ENCODE measurements at regions not wholly inside any gene's neighbourhood (a gene's known extent, or its start where the extent isn't known, plus 50 kb on each side); places are given as distances from the start of the nearest gene placed in this dataset.

DNA sequence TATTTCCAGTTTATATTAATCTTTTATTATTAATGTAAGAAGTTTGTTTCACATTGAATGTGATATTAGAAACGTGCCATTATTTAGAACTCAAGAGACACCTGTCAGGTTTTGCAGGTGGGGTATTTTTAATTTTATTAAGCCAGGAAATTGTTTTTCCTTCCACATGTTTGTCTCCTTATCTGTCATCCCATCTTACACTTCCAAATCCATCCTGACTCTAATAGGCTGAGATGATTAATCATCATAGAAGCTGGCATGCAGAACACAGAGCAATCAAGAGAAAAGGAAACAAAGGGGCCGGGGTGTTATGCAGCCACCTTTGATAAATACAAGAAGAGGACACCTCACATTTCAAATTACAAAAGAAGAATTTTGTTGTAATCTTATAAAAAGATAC, 506.5 kb downstream of the ISL1 start:
- no peak for ATAC-seq (ENCODE audit: low FRiP score)
- Histone ChIP-seq H3K4me3 (ENCODE audit: low read length in 2 of 2) (no peak overlapping the region), H3K9me3 (ENCODE audit: control insufficient read depth, low read length) (no peaks in the 10 kb centered on the region), H3K4me1 (ENCODE audit: control insufficient read depth in 1 of 2, insufficient read depth in 2 of 2, low read length in 2 of 2) (no peaks in the 10 kb centered on the region), H3K36me3 (ENCODE audit: control insufficient read depth in 1 of 2, insufficient read depth in 2 of 2, low read length in 1 of 2) (no peaks in the 10 kb centered on the region), H3K27me3 (ENCODE audit: control insufficient read depth in 1 of 2, insufficient read depth in 2 of 2, low read length in 1 of 2) (no peaks in the 10 kb centered on the region), H3K27ac (ENCODE audit: low read depth in 1 of 2, low read length in 2 of 2) (no peak overlapping the region)
- WGBS, 2 donors: 56 to 63% methylated on average over 2 of the region's 2 CpGs
- intact Hi-C loops (cut with DNase I): no loop called here
- no peak for DNase-seq

- DNase-seq (no peak), ATAC-seq (ENCODE audit: low FRiP score) (no peak)
- H3K4me1 ChIP-seq (ENCODE audit: control insufficient read depth in 1 of 2, insufficient read depth in 2 of 2, low read length in 2 of 2): no peaks in the 10 kb centered on the region
- WGBS, 2 donors: 22 to 34% methylated on average over 5 of the region's 5 CpGs
- no peak overlapping the region for H3K4me3 ChIP-seq (ENCODE audit: low read length in 2 of 2)
- H3K27me3 ChIP-seq (ENCODE audit: control insufficient read depth in 1 of 2, insufficient read depth in 2 of 2, low read length in 1 of 2): no peaks in the 10 kb centered on the region
- H3K27ac ChIP-seq (ENCODE audit: low read depth in 1 of 2, low read length in 2 of 2): no peak overlapping the region
- intact Hi-C loops (cut with DNase I): no loop called here
- no peaks in the 10 kb centered on the region for H3K36me3 ChIP-seq (ENCODE audit: control insufficient read depth in 1 of 2, insufficient read depth in 2 of 2, low read length in 1 of 2)
- H3K9me3 ChIP-seq (ENCODE audit: control insufficient read depth, low read length): no peaks in the 10 kb centered on the region
These were observed 507.3 kb downstream of the ISL1 start for GRCh38 chr5:51890435-51891116.

GRCh38 chr5:51892680-51893079, 509.4 kb downstream of the ISL1 start:
- Histone ChIP-seq H3K36me3 (ENCODE audit: control insufficient read depth in 1 of 2, insufficient read depth in 2 of 2, low read length in 1 of 2) (no peaks in the 10 kb centered on the region), H3K4me3 (ENCODE audit: low read length in 2 of 2) (no peak overlapping the region), H3K27ac (ENCODE audit: low read depth in 1 of 2, low read length in 2 of 2) (no peak overlapping the region), H3K9me3 (ENCODE audit: control insufficient read depth, low read length) (no peaks in the 10 kb centered on the region), H3K4me1 (ENCODE audit: control insufficient read depth in 1 of 2, insufficient read depth in 2 of 2, low read length in 2 of 2) (no peaks in the 10 kb centered on the region), H3K27me3 (ENCODE audit: control insufficient read depth in 1 of 2, insufficient read depth in 2 of 2, low read length in 1 of 2) (no peaks in the 10 kb centered on the region)
- DNase-seq (no peak), ATAC-seq (ENCODE audit: low FRiP score) (no peak)
- WGBS, 2 donors: 83 to 86% methylated on average over 1 of the region's 1 CpG
- intact Hi-C loops (cut with DNase I): no loop called here

DNA sequence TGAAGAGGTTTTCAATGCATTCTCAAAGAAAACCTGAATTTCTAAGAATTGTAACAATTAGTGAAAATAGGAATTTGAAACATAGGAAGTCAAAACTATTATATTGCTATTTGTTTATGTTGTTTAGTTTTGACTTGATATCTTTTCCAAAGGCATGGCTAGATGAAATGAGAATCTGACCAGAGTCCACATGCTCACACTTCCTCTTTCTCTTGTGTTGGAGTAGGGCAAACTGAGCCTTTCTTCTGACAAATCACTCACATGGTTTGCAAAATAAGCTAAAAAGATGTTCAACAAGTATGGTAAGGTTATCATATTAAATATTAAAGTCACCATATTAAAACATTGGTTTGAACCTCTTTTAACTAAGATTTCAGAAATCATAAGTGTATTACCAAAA, 512.6 kb downstream of the ISL1 start:
- intact Hi-C loops (cut with DNase I): no loop called here
- H3K27me3 ChIP-seq (ENCODE audit: control insufficient read depth in 1 of 2, insufficient read depth in 2 of 2, low read length in 1 of 2): no peaks in the 10 kb centered on the region
- H3K27ac ChIP-seq (ENCODE audit: low read depth in 1 of 2, low read length in 2 of 2): no peak overlapping the region
- no peak for ATAC-seq (ENCODE audit: low FRiP score)
- H3K36me3 ChIP-seq (ENCODE audit: control insufficient read depth in 1 of 2, insufficient read depth in 2 of 2, low read length in 1 of 2): no peaks in the 10 kb centered on the region
- no peak for DNase-seq
- H3K4me1 ChIP-seq (ENCODE audit: control insufficient read depth in 1 of 2, insufficient read depth in 2 of 2, low read length in 2 of 2): no peaks in the 10 kb centered on the region
- H3K9me3 ChIP-seq (ENCODE audit: control insufficient read depth, low read length): no peaks in the 10 kb centered on the region
- no peak overlapping the region for H3K4me3 ChIP-seq (ENCODE audit: low read length in 2 of 2)

DNA sequence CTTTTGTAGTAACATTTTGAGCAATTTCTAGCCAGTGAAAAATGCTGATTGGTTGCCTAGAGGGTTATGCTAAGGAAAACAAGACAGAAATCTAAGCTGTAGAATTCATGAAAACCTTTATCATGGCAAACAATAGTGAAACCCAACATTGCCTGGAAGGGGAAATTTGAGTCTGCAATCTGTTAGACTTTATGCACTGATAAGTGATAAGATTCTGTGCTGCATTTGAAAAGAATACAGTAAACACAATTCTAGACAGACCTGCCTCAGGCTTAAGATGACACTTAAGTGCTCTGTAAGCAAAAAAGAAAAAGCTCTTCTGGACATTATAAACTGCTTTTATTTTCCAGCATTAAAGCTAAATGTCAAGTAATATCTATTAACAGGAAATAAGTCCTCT, 519.3 kb downstream of the ISL1 start:
- ATAC-seq (ENCODE audit: low FRiP score) (no peak), DNase-seq (no peak)
- Histone ChIP-seq H3K27ac (ENCODE audit: low read depth in 1 of 2, low read length in 2 of 2) (no peak overlapping the region), H3K4me3 (ENCODE audit: low read length in 2 of 2) (no peak overlapping the region), H3K9me3 (ENCODE audit: control insufficient read depth, low read length) (no peaks in the 10 kb centered on the region), H3K27me3 (ENCODE audit: control insufficient read depth in 1 of 2, insufficient read depth in 2 of 2, low read length in 1 of 2) (no peaks in the 10 kb centered on the region), H3K4me1 (ENCODE audit: control insufficient read depth in 1 of 2, insufficient read depth in 2 of 2, low read length in 2 of 2) (no peaks in the 10 kb centered on the region), H3K36me3 (ENCODE audit: control insufficient read depth in 1 of 2, insufficient read depth in 2 of 2, low read length in 1 of 2) (no peaks in the 10 kb centered on the region)
- intact Hi-C loops (cut with DNase I): no loop called here

DNA sequence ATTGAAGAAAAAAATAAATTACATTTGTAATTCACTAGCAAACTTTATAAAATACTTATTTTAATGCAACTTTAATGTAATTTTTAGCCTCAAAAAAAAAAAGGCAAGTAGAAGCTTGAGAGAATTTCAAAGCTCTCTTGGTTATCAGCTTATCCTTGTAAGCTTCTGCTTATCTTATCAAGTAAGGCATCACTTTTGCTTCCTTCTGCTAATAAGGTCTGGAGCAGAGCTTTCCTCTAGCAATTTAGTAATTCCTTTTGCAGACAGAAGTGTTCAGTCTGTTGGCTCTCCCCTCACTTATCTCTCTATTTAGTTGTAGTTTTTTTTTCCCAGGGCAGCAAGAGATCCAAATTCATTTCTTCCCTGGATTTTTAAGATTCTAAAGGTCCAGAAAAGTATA, 525.0 kb downstream of the ISL1 start:
- no peak for DNase-seq
- ATAC-seq (ENCODE audit: low FRiP score): no peak
- no peak overlapping the region for H3K27ac ChIP-seq (ENCODE audit: low read depth in 1 of 2, low read length in 2 of 2)
- H3K27me3 ChIP-seq (ENCODE audit: control insufficient read depth in 1 of 2, insufficient read depth in 2 of 2, low read length in 1 of 2): no peaks in the 10 kb centered on the region
- H3K4me1 ChIP-seq (ENCODE audit: control insufficient read depth in 1 of 2, insufficient read depth in 2 of 2, low read length in 2 of 2): no peaks in the 10 kb centered on the region
- no peak overlapping the region for H3K4me3 ChIP-seq (ENCODE audit: low read length in 2 of 2)
- H3K9me3 ChIP-seq (ENCODE audit: control insufficient read depth, low read length): no peaks in the 10 kb centered on the region
- intact Hi-C loops (cut with DNase I): no loop called here
- H3K36me3 ChIP-seq (ENCODE audit: control insufficient read depth in 1 of 2, insufficient read depth in 2 of 2, low read length in 1 of 2): no peaks in the 10 kb centered on the region

- no peak for ATAC-seq (ENCODE audit: low FRiP score)
- no peaks in the 10 kb centered on the region for H3K4me1 ChIP-seq (ENCODE audit: control insufficient read depth in 1 of 2, insufficient read depth in 2 of 2, low read length in 2 of 2)
- no peaks in the 10 kb centered on the region for H3K36me3 ChIP-seq (ENCODE audit: control insufficient read depth in 1 of 2, insufficient read depth in 2 of 2, low read length in 1 of 2)
- H3K9me3 ChIP-seq (ENCODE audit: control insufficient read depth, low read length): peaks cover 2% of the 10 kb centered on the region
- DNase-seq: no peak
- no peaks in the 10 kb centered on the region for H3K27me3 ChIP-seq (ENCODE audit: control insufficient read depth in 1 of 2, insufficient read depth in 2 of 2, low read length in 1 of 2)
- intact Hi-C loops (cut with DNase I): no loop called here
- no peak overlapping the region for H3K27ac ChIP-seq (ENCODE audit: low read depth in 1 of 2, low read length in 2 of 2)
- WGBS, 2 donors: 59 to 69% methylated on average over 3 of the region's 3 CpGs
- no peak overlapping the region for H3K4me3 ChIP-seq (ENCODE audit: low read length in 2 of 2)
These were observed 561.4 kb downstream of the ISL1 start for GRCh38 chr5:51944500-51945125.

GRCh38 chr5:51958473-51958872, 575.2 kb downstream of the ISL1 start:
- DNase-seq: no peak

GRCh38 chr5:51960617-51961121, 577.4 kb downstream of the ISL1 start:
- ATAC-seq (ENCODE audit: low FRiP score) (no peak), DNase-seq (no peak)
- 68 to 77% methylated on average over 2 of the region's 2 CpGs for WGBS, 2 donors
- H3K4me3 ChIP-seq (ENCODE audit: low read length in 2 of 2): no peak overlapping the region
- no peaks in the 10 kb centered on the region for H3K27me3 ChIP-seq (ENCODE audit: control insufficient read depth in 1 of 2, insufficient read depth in 2 of 2, low read length in 1 of 2)
- no peaks in the 10 kb centered on the region for H3K36me3 ChIP-seq (ENCODE audit: control insufficient read depth in 1 of 2, insufficient read depth in 2 of 2, low read length in 1 of 2)
- no peak overlapping the region for H3K27ac ChIP-seq (ENCODE audit: low read depth in 1 of 2, low read length in 2 of 2)
- no peaks in the 10 kb centered on the region for H3K9me3 ChIP-seq (ENCODE audit: control insufficient read depth, low read length)
- H3K4me1 ChIP-seq (ENCODE audit: control insufficient read depth in 1 of 2, insufficient read depth in 2 of 2, low read length in 2 of 2): no peaks in the 10 kb centered on the region
- intact Hi-C loops (cut with DNase I): no loop called here

More at GRCh38 chr5:51958473-51958872, 575.2 kb downstream of the ISL1 start:
- Histone ChIP-seq H3K27me3 (ENCODE audit: control insufficient read depth in 1 of 2, insufficient read depth in 2 of 2, low read length in 1 of 2) (no peaks in the 10 kb centered on the region), H3K4me1 (ENCODE audit: control insufficient read depth in 1 of 2, insufficient read depth in 2 of 2, low read length in 2 of 2) (no peaks in the 10 kb centered on the region), H3K36me3 (ENCODE audit: control insufficient read depth in 1 of 2, insufficient read depth in 2 of 2, low read length in 1 of 2) (no peaks in the 10 kb centered on the region), H3K4me3 (ENCODE audit: low read length in 2 of 2) (no peak overlapping the region), H3K27ac (ENCODE audit: low read depth in 1 of 2, low read length in 2 of 2) (no peak overlapping the region), H3K9me3 (ENCODE audit: control insufficient read depth, low read length) (no peaks in the 10 kb centered on the region)
- no peak for ATAC-seq (ENCODE audit: low FRiP score)
- intact Hi-C loops (cut with DNase I): no loop called here
- WGBS, 2 donors: 85 to 88% methylated on average over 1 of the region's 1 CpG

All from aorta (tissue), 5 donors.